ENCODE measurements at regions not wholly inside any gene's neighbourhood (a gene's known extent, or its start where the extent isn't known, plus 50 kb on each side); places are given as distances from the start of the nearest gene placed in this dataset.

GRCh38 chr12:46112364-46112763, 122.0 kb upstream of the SCAF11 start:
- intact Hi-C loops (cut with DNase I), result no loop called here
- Histone ChIP-seq H3K36me3 (no peaks in the 10 kb centered on the region), H3K9me3 (peaks cover 3% of the 10 kb centered on the region), H3K4me1 (no peaks in the 10 kb centered on the region), H3K4me3 (no peak overlapping the region), H3K27ac (no peak overlapping the region), H3K27me3 (ENCODE audit: low read depth) (no peaks in the 10 kb centered on the region)
- no peak for ATAC-seq
- DNase-seq, result no peak
- TF ChIP-seq, protein P1, sequence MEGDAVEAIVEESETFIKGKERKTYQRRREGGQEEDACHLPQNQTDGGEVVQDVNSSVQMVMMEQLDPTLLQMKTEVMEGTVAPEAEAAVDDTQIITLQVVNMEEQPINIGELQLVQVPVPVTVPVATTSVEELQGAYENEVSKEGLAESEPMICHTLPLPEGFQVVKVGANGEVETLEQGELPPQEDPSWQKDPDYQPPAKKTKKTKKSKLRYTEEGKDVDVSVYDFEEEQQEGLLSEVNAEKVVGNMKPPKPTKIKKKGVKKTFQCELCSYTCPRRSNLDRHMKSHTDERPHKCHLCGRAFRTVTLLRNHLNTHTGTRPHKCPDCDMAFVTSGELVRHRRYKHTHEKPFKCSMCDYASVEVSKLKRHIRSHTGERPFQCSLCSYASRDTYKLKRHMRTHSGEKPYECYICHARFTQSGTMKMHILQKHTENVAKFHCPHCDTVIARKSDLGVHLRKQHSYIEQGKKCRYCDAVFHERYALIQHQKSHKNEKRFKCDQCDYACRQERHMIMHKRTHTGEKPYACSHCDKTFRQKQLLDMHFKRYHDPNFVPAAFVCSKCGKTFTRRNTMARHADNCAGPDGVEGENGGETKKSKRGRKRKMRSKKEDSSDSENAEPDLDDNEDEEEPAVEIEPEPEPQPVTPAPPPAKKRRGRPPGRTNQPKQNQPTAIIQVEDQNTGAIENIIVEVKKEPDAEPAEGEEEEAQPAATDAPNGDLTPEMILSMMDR (IDR thresholded peaks at IDR 0.05), result no peak

- no peaks in the 10 kb centered on the region for H3K27me3 ChIP-seq (ENCODE audit: low read depth)
- no peaks in the 10 kb centered on the region for H3K36me3 ChIP-seq
- peaks cover 3% of the 10 kb centered on the region for H3K9me3 ChIP-seq
- no peak overlapping the region for H3K27ac ChIP-seq
- no peaks in the 10 kb centered on the region for H3K4me1 ChIP-seq
- intact Hi-C loops (cut with DNase I), result no loop called here
- H3K4me3 ChIP-seq, result no peak overlapping the region
- ATAC-seq, result no peak
- no peak for DNase-seq
- TF ChIP-seq, protein P1 (IDR thresholded peaks at IDR 0.05), result no peak
Measured at GRCh38 chr12:46111715-46112114, 121.3 kb upstream of the SCAF11 start.

DNA sequence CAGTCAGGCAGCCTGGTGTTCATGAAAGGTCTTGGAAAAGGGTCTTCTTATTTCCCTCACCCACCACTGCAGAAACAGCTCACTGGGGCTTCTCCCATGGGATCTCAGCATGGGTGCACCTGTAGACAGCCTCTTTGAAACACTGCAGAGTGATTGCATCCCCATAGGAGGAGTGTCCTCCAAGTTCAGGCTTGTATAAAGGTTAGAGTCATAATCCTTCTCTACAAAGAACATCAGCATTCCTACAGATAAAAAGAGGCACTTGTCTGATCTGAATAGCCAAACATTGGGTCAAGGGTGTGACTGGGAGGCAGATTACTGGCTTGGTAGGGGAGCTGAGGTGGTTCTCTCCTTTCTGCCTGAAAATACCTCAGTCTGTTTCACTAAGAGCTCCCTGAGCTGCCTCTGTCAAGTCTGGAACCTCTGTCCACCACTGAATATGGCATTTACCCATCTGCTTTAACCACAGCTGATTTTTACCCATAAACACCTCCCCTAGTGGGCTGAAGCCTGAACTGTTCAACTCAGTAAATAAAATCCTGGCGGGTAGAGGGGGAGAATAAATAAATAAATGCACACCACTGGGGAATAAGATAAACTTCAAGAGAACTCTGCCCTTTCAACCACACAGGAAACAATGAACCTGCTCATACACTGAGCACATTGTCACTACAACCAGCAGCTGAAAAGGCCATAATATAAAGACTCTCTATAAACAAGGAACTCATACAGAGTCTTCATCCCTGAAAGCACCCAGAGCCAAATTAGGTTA, 120.7 kb upstream of the SCAF11 start:
- Histone ChIP-seq H3K27ac (no peak overlapping the region), H3K4me3 (no peak overlapping the region), H3K27me3 (ENCODE audit: low read depth) (no peaks in the 10 kb centered on the region), H3K9me3 (peaks cover 3% of the 10 kb centered on the region), H3K36me3 (no peaks in the 10 kb centered on the region), H3K4me1 (no peaks in the 10 kb centered on the region)
- intact Hi-C loops (cut with DNase I), result no loop called here
- no peak for ATAC-seq
- no peak for DNase-seq
- TF ChIP-seq, protein P1 (IDR thresholded peaks at IDR 0.05), result no peak

DNA sequence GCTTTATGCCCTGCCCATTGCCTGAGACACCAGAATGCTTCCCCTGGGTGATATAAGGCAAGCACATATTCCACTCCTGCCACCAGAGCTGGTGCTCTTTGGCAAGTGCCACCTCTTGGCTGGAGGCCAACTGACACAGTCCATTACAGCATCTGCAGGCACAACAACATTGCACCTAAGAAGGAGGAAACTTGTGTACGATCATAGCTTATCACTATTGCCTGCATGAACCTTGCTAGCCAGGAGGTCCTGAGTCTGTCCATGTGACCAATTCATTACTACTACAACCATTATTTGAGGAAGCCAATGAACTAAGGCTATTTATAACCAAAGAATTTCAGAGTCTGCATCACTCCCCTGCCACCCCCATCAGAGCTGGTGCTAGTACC, 119.8 kb upstream of the SCAF11 start:
- no peak for DNase-seq
- ATAC-seq, result no peak
- intact Hi-C loops (cut with DNase I), result no loop called here

DNA sequence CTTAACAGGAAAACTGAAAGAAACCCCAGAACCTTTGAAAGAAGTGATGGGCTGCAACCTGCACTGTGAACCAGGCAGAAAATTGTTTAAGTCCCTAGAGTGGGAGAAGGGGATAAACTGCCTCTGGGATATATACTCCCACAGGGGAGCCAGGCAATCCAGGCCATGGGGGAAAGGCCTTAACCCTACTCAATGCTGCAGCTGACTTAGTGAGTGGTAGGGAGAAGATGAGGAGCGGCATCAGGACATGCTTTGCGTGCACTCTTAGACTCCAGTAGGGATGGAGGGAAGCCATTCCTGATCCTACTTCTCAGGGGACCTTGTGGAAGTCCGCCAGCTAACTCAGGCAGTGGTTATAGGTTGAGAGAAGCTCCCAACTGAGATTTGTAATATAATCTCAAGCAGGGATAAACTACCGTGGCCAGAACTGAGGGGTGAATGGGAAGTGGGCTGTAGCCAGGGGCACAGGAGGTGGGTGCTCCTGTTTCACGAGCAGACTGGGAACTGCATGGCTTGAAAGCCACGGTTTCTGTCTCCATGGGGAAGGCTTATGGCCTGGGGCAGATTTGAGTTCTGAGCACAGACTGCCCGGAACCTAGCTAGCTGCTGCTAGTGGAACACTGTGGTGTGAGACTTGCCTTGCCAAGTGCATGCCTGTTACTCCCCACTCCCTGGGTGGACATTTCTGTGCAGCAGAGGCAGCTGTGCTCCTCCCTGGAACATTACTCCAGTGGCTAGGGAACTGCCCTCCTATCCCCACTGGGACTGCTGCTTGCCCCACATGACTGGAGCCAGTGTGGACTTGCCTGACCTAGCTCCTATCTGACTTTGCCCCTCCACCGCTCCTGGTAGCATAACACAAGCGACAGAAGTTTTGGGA, 119.2 kb upstream of the SCAF11 start:
- DNase-seq (no peak), ATAC-seq (no peak)
- Histone ChIP-seq H3K27ac (no peak overlapping the region), H3K4me1 (no peaks in the 10 kb centered on the region), H3K9me3 (peaks cover 3% of the 10 kb centered on the region), H3K4me3 (no peak overlapping the region), H3K27me3 (ENCODE audit: low read depth) (no peaks in the 10 kb centered on the region), H3K36me3 (no peaks in the 10 kb centered on the region)
- TF ChIP-seq, protein P1 (IDR thresholded peaks at IDR 0.05), result no peak
- intact Hi-C loops (cut with DNase I), result no loop called here

More for the DNA sequence above, 119.8 kb upstream of the SCAF11 start:
- no peaks in the 10 kb centered on the region for H3K4me1 ChIP-seq
- H3K4me3 ChIP-seq, result no peak overlapping the region
- no peak overlapping the region for H3K27ac ChIP-seq
- TF ChIP-seq, protein P1 (IDR thresholded peaks at IDR 0.05), result no peak
- H3K27me3 ChIP-seq (ENCODE audit: low read depth), result no peaks in the 10 kb centered on the region
- no peaks in the 10 kb centered on the region for H3K36me3 ChIP-seq
- peaks cover 3% of the 10 kb centered on the region for H3K9me3 ChIP-seq

All from lower lobe of right lung (tissue), 2 donors.